Ishikawa (cell line): ENCODE measurements at regions not wholly inside any gene's neighbourhood (a gene's known extent, or its start where the extent isn't known, plus 50 kb on each side); places are given as distances from the start of the nearest gene placed in this dataset.

ENCODE experiments used
- CEBPB ChIP-seq: IDR thresholded peaks from 2 replicates; pipeline ENCODE4 v1.6.1; 2012
- CREB1 ChIP-seq: IDR thresholded peaks from 2 replicates; pipeline ENCODE4 v1.6.1; 2012; ENCODE audit warnings: low read depth
- EGR1 ChIP-seq: IDR thresholded peaks from 2 replicates; pipeline ENCODE4 v1.6.1; 2012
- EP300 ChIP-seq: IDR thresholded peaks from 2 replicates; pipeline ENCODE4 v1.6.1; 2012; ENCODE audit warnings: borderline replicate concordance
- FOXM1 ChIP-seq: IDR thresholded peaks from 2 replicates; pipeline ENCODE4 v1.6.1; 2012; ENCODE audit warnings: low read depth, borderline replicate concordance
- MAX ChIP-seq: IDR thresholded peaks from 2 replicates; pipeline ENCODE4 v1.6.1; 2012
- NFIC ChIP-seq: IDR thresholded peaks from 2 replicates; pipeline ENCODE4 v1.6.1; 2012
- RAD21 ChIP-seq: IDR thresholded peaks from 2 replicates; pipeline ENCODE4 v1.6.1; 2012; ENCODE audit warnings: low read depth
- TAF1 ChIP-seq: IDR thresholded peaks from 2 replicates; pipeline ENCODE4 v1.6.1; 2012; ENCODE audit warnings: low read depth, mild to moderate bottlenecking
- TCF12 ChIP-seq: IDR thresholded peaks from 2 replicates; pipeline ENCODE4 v1.6.1; 2012; ENCODE audit warnings: low read depth
- TEAD4 ChIP-seq: IDR thresholded peaks from 2 replicates; pipeline ENCODE4 v1.6.1; 2012
- USF1 ChIP-seq: IDR thresholded peaks from 2 replicates; pipeline ENCODE4 v1.6.1; 2012
- YY1 ChIP-seq: IDR thresholded peaks from 2 replicates; pipeline ENCODE4 v1.6.1; 2012; ENCODE audit warnings: low read depth
- ZBTB7A ChIP-seq: IDR thresholded peaks from 2 replicates; pipeline ENCODE4 v1.6.1; 2012; ENCODE audit warnings: low read depth
- TF ChIP-seq, protein P1 (sequence below): IDR thresholded peaks from 2 replicates; pipeline ENCODE4 v1.6.1; 2012; ENCODE audit warnings: low read depth, mild to moderate bottlenecking

- TF ChIP-seq FOXM1 (no peak), TCF12 (no peak), RAD21 (no peak), NFIC (no peak)
- TF ChIP-seq, protein P1, sequence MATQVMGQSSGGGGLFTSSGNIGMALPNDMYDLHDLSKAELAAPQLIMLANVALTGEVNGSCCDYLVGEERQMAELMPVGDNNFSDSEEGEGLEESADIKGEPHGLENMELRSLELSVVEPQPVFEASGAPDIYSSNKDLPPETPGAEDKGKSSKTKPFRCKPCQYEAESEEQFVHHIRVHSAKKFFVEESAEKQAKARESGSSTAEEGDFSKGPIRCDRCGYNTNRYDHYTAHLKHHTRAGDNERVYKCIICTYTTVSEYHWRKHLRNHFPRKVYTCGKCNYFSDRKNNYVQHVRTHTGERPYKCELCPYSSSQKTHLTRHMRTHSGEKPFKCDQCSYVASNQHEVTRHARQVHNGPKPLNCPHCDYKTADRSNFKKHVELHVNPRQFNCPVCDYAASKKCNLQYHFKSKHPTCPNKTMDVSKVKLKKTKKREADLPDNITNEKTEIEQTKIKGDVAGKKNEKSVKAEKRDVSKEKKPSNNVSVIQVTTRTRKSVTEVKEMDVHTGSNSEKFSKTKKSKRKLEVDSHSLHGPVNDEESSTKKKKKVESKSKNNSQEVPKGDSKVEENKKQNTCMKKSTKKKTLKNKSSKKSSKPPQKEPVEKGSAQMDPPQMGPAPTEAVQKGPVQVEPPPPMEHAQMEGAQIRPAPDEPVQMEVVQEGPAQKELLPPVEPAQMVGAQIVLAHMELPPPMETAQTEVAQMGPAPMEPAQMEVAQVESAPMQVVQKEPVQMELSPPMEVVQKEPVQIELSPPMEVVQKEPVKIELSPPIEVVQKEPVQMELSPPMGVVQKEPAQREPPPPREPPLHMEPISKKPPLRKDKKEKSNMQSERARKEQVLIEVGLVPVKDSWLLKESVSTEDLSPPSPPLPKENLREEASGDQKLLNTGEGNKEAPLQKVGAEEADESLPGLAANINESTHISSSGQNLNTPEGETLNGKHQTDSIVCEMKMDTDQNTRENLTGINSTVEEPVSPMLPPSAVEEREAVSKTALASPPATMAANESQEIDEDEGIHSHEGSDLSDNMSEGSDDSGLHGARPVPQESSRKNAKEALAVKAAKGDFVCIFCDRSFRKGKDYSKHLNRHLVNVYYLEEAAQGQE: no peak
Observed at GRCh38 chr5:112023766-112024165, 266.8 kb upstream of the NREP start.

- TF ChIP-seq RAD21 (no peak), USF1 (no peak), CEBPB (no peak), CREB1 (no peak), EP300 (no peak), MAX (no peak), NFIC (no peak), ZBTB7A (no peak), TAF1 (no peak), FOXM1 (no peak)
- TF ChIP-seq, protein P1: no peak
Observed at GRCh38 chr5:112018846-112019245, 261.9 kb upstream of the NREP start.

GRCh38 chr5:112016980-112017379 is 260.0 kb upstream of the NREP start:
- TF ChIP-seq, protein P1: no peak
- no peak for TF ChIP-seq MAX
- no peak for TF ChIP-seq CREB1
- TF ChIP-seq CEBPB: no peak
- TF ChIP-seq TCF12: no peak
- no peak for TF ChIP-seq ZBTB7A
- no peak for TF ChIP-seq EP300
- TF ChIP-seq NFIC: no peak
- no peak for TF ChIP-seq TEAD4
- TF ChIP-seq EGR1: no peak
- no peak for TF ChIP-seq YY1
- TF ChIP-seq TAF1: no peak
- TF ChIP-seq RAD21: no peak
- no peak for TF ChIP-seq USF1

DNA sequence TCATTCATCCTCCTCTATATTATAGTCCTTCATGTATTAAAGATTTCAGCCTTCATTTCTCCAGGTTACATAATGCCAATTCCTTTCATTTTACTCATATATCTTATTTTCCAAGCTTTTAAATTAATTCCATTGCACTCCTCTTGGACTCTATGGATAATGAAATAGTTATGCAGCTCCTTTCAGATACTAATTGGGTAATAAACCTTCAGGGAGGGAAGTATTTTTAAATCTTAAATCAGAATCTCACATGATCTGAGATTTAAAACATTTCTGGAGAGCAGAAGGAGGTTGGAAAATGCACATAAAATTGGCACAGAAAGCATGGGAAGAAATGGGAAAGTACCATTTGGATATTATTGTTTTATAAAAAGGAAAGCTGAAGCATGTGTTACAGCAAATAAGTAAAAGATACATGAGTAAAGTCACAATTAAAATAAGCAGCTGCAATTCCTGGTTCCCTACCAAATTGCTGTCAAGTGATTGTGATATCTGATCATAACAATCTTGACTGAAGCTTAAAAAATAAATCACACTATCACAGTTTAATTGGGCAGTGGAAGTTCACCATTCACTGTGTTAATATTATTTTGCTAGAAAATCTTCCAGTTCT is 257.9 kb upstream of the NREP start:
- TF ChIP-seq, protein P1: no peak
- TF ChIP-seq YY1 (no peak), EGR1 (no peak), TCF12 (no peak), TAF1 (no peak), FOXM1 (no peak), CREB1 (no peak), CEBPB (no peak), NFIC (no peak), MAX (no peak)
